ENCODE measurements at regions not wholly inside any gene's neighbourhood (a gene's known extent, or its start where the extent isn't known, plus 50 kb on each side); places are given as distances from the start of the nearest gene placed in this dataset.

GRCh38 chr6:98027898-98028297 lies 744.9 kb upstream of the MMS22L start:
- no TSS peak for BruUV-seq (replicated peaks)
- TF ChIP-seq BRCA1 (IDR thresholded peaks at IDR 0.05; ENCODE audit: low read depth, low read length) (no peak), KLF5 (IDR thresholded peaks at IDR 0.05; ENCODE audit: partially characterized antibody) (no peak)
- in situ Hi-C loops (cut with MboI) (no loop called here), intact Hi-C loops (cut with micrococcal nuclease; ENCODE audit: unreplicated experiment) (no loop called here)
- FAIRE-seq: no peak
- Histone ChIP-seq H3K9me3 (replicated peaks; ENCODE audit: control insufficient read depth, insufficient read depth, low read length) (no peaks in the 10 kb centered on the region), H4K20me1 (ENCODE audit: control insufficient read depth, insufficient read depth) (no peaks in the 10 kb centered on the region), H3K4me1 (ENCODE audit: control insufficient read depth, insufficient read depth, low read length) (no peaks in the 10 kb centered on the region), H3K27me3 (replicated peaks in 1 of 2; ENCODE audit: control insufficient read depth in 2 of 2, insufficient read depth in 2 of 2, low read length in 1 of 2) (no peaks in the 10 kb centered on the region), H3K27ac (ENCODE audit: control insufficient read depth, insufficient read depth) (no peak overlapping the region), H3K79me2 (ENCODE audit: control insufficient read depth, insufficient read depth, low read length) (no peaks in the 10 kb centered on the region), H3K9ac (ENCODE audit: control insufficient read depth, insufficient read depth, low read length) (no peak overlapping the region), H3K4me2 (ENCODE audit: control insufficient read depth, insufficient read depth) (no peak overlapping the region), H3K4me3 (no peak overlapping the region), H3K36me3 (ENCODE audit: control insufficient read depth in 2 of 2, insufficient read depth in 2 of 2, low read length in 1 of 2) (no peaks in the 10 kb centered on the region), H2AFZ (ENCODE audit: control insufficient read depth, low read depth, low read length) (no peak overlapping the region)
- ChIA-PET POLR2A (no interaction called here), SMC1A (ENCODE audit: uncharacterized antibody, unreplicated experiment) (no interaction called here), CTCF (no interaction called here), RAD21 (ENCODE audit: unreplicated experiment) (no interaction called here)
- ATAC-seq: no peak
- DNase-seq (ENCODE audit: low read depth, low spot score): no peak
- 0% methylated on average over 2 of the region's 2 CpGs for WGBS (ENCODE audit: insufficient coverage, insufficient replicate concordance, low lambda C conversion rate, missing lambda C conversion rate)

- Histone ChIP-seq H3K36me3 (ENCODE audit: control insufficient read depth in 2 of 2, insufficient read depth in 2 of 2, low read length in 1 of 2) (no peaks in the 10 kb centered on the region), H3K27ac (ENCODE audit: control insufficient read depth, insufficient read depth) (no peak overlapping the region), H3K27me3 (replicated peaks in 1 of 2; ENCODE audit: control insufficient read depth in 2 of 2, insufficient read depth in 2 of 2, low read length in 1 of 2) (no peaks in the 10 kb centered on the region; a peak in 1 of 4 replicates), H4K20me1 (ENCODE audit: control insufficient read depth, insufficient read depth) (no peaks in the 10 kb centered on the region), H3K4me3 (no peak overlapping the region), H3K79me2 (ENCODE audit: control insufficient read depth, insufficient read depth, low read length) (no peaks in the 10 kb centered on the region), H2AFZ (ENCODE audit: control insufficient read depth, low read depth, low read length) (no peak overlapping the region), H3K9ac (ENCODE audit: control insufficient read depth, insufficient read depth, low read length) (no peak overlapping the region), H3K9me3 (replicated peaks; ENCODE audit: control insufficient read depth, insufficient read depth, low read length) (no peaks in the 10 kb centered on the region), H3K4me1 (ENCODE audit: control insufficient read depth, insufficient read depth, low read length) (no peaks in the 10 kb centered on the region), H3K4me2 (ENCODE audit: control insufficient read depth, insufficient read depth) (no peak overlapping the region)
- TF ChIP-seq YY1 (IDR thresholded peaks at IDR 0.05; ENCODE audit: low read depth, low read length) (no peak), STAT3 (IDR thresholded peaks at IDR 0.05; ENCODE audit: low read depth, low read length) (no peak), SREBF1 (IDR thresholded peaks at IDR 0.05; ENCODE audit: low read length) (no peak), NFYA (IDR thresholded peaks at IDR 0.05; ENCODE audit: borderline replicate concordance, low read depth, low read length) (no peak), TCF7 (IDR thresholded peaks at IDR 0.05; ENCODE audit: borderline replicate concordance) (no peak), MYB (IDR thresholded peaks at IDR 0.05; ENCODE audit: borderline replicate concordance, low read depth, low read length) (no peak), EGR1 (IDR thresholded peaks at IDR 0.05; ENCODE audit: borderline replicate concordance in 1 of 2, low read depth in 2 of 2, low read length in 2 of 2) (no peak), RFX5 (IDR thresholded peaks at IDR 0.05; ENCODE audit: low read depth, low read length) (no peak), ZNF384 (IDR thresholded peaks at IDR 0.05; ENCODE audit: borderline replicate concordance, low read depth, low read length) (no peak)
- DNase-seq (ENCODE audit: low read depth, low spot score) (no peak), ATAC-seq (no peak), FAIRE-seq (no peak)
- in situ Hi-C loops (cut with MboI): no loop called here
- CTCF ChIA-PET: no interaction called here
- SMC1A ChIA-PET (ENCODE audit: uncharacterized antibody, unreplicated experiment): interaction anchor here (1.0 kb wide), 1 partner anchor 20 kb away, joined by 3 read pairs; no protein-coding TSS in a partner anchor
- intact Hi-C loops (cut with micrococcal nuclease; ENCODE audit: unreplicated experiment): no loop called here
- no TSS peak for BruUV-seq (replicated peaks)
- 93% methylated on average over 3 of the region's 3 CpGs for WGBS (ENCODE audit: insufficient coverage, insufficient replicate concordance, low lambda C conversion rate, missing lambda C conversion rate)
- RAD21 ChIA-PET (ENCODE audit: unreplicated experiment): no interaction called here
- POLR2A ChIA-PET: no interaction called here
Observed at GRCh38 chr6:98033617-98034016, 750.6 kb upstream of the MMS22L start.

Measured in GM12878 (cell line).